AG09309 (cell line): ENCODE measurements at regions not wholly inside any gene's neighbourhood (a gene's known extent, or its start where the extent isn't known, plus 50 kb on each side); places are given as distances from the start of the nearest gene placed in this dataset.
A peak's percentile ranks its signal among the peaks of the same experiment; 100 is the strongest.

Source experiments
- DNase-seq: peaks from one replicate; pipeline ENCODE4 v3.0.0-alpha.2; 2010; ENCODE audit warnings: low read depth
- H3K4me3 ChIP-seq: 2 replicates; pipeline ENCODE4 v1.5.1; 2011; ENCODE audit warnings: mild to moderate bottlenecking, low read depth, low read length, moderate library complexity; ENCODE audit not compliant: control insufficient read depth
- TF ChIP-seq, protein P1 (sequence below): IDR thresholded peaks from 2 replicates; pipeline ENCODE4 v1.5.1; 2011; ENCODE audit warnings: mild to moderate bottlenecking, low read depth, low read length, inconsistent platforms; ENCODE audit not compliant: insufficient read depth, control insufficient read depth; ENCODE audit errors: missing control alignments

DNA sequence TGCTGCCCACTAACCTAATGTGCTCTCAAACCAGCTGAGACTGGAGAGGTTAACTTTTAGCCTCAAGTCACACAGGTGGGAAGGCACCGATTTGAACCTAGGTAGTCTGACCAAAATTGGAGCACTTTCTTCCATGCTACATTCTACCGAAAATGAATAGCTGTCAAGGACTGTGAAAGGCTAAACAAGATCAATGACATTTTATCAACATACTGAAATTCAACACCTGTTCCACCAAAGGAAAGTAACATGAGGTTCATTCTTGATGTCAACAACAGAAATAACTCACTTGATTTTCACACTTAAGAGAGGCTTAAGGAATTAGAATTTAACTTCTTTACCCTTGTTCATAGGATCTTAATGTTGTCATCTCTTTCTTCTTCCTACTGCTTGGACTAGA lies 284.4 kb upstream of the MON1B start:
- no peak for DNase-seq
- H3K4me3 ChIP-seq = no peak overlapping the region
- TF ChIP-seq, protein P1, sequence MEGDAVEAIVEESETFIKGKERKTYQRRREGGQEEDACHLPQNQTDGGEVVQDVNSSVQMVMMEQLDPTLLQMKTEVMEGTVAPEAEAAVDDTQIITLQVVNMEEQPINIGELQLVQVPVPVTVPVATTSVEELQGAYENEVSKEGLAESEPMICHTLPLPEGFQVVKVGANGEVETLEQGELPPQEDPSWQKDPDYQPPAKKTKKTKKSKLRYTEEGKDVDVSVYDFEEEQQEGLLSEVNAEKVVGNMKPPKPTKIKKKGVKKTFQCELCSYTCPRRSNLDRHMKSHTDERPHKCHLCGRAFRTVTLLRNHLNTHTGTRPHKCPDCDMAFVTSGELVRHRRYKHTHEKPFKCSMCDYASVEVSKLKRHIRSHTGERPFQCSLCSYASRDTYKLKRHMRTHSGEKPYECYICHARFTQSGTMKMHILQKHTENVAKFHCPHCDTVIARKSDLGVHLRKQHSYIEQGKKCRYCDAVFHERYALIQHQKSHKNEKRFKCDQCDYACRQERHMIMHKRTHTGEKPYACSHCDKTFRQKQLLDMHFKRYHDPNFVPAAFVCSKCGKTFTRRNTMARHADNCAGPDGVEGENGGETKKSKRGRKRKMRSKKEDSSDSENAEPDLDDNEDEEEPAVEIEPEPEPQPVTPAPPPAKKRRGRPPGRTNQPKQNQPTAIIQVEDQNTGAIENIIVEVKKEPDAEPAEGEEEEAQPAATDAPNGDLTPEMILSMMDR = no peak

DNA sequence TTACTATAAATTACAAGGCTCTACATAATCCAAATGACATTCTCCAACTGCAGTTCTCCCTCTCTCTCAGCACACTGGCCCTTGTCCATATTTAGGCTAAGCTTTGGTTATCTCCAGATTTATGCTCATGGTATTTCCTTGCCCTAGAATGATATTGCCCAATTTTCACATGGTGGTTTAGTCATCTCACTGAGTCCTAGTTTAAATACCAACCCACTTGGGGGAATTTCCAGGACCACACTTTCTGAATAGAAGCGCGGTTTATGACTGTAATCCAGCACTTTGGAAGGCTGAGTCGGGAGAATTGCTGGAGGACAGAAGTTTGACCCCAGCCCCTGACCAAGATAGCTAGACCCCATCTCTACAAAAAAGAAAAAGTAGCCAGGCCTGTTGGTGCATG lies 280.1 kb upstream of the MON1B start:
- no peak overlapping the region for H3K4me3 ChIP-seq
- TF ChIP-seq, protein P1 = no peak
- DNase-seq = peak; percentile 80

DNA sequence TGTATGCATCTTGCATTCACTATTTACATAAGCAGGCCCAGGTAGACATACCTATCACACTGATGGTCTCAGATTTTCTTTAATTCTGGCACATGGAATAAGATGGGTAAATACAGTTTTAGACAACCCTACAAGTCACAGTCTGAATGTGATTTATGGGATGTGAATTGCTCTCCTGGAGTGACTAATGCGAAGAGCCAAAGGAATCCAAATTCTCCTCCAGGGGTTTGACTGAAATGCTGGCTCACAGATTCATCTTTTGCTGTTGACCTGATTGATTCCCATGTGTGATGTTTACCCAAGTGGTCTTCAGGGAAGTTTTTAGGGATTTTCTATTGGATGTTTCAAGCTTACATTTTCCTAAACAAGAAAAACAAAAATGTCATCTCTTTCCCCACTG lies 277.9 kb upstream of the MON1B start:
- TF ChIP-seq, protein P1 = no peak
- no peak overlapping the region for H3K4me3 ChIP-seq
- DNase-seq = no peak

DNA sequence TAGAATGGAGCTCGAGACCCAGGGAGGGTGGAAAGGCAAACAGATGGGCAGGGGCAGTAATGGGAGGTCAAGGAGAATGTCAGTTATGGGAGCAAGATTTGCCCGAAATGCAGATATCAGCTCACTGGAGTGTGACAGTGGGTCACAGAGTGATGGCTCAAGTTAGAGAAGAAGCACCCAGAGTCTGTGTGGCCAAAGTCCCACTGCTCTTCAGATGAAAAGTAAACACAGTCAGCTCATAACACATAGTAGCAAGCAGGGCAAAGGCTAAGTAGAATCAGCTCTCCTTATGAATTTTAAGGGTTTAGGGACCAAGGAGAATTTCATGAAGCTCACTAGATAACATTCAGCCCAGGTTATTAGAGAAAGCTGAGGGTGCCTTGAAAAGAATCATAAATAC lies 264.9 kb upstream of the MON1B start:
- DNase-seq = no peak
- TF ChIP-seq, protein P1 = no peak
- no peak overlapping the region for H3K4me3 ChIP-seq

DNA sequence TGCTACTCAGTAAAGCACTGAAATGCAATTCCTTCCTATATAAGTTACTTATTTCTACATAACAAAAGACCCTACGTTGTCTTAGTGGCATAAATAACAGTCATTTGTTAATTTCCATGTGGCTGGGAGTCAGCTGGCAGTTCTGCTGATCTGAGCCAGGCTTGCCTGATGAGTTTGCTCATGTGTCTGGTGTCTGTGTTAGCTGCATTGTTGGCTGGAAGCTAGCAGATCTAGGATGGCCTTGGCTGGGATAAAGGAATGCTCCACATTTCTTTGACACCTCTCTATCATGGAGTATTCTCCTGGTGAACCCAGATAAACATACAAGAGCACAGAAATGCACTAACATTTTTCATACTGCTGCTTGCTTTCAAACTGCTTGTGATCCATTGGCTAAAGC lies 264.4 kb upstream of the MON1B start:
- DNase-seq = no peak
- TF ChIP-seq, protein P1 = no peak
- no peak overlapping the region for H3K4me3 ChIP-seq

DNA sequence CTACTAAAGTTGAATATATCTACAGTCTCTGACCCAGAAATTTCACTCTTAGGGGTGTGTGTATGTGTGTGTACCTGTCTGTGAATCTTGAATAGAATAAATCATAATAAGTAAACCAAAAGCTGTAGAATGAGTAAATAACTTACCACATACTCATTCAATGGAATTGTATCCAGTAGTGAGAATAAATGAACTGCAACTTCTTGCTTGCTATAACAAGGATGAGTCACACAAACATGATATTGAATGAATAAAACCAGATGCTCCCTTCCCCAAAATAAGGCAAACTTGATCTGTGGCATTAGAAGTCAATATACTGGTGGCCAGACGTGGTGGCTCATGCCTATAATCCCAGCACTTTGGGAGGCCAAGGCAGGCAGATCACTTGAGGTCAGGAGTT lies 259.8 kb upstream of the MON1B start:
- DNase-seq = no peak
- TF ChIP-seq, protein P1 = no peak
- H3K4me3 ChIP-seq = no peak overlapping the region
